HCT116 (cell line): ENCODE measurements at regions not wholly inside any gene's neighbourhood (a gene's known extent, or its start where the extent isn't known, plus 50 kb on each side); places are given as distances from the start of the nearest gene placed in this dataset.

Source experiments
- CEBPB ChIP-seq: IDR thresholded peaks from 2 replicates; pipeline ENCODE4 v1.6.1; 2012; ENCODE audit warnings: low read depth
- CTCF ChIP-seq, 3 experiments: fragments of 200-600 bp in 1 of 3; sonication (generic) in 1 of 3; IDR thresholded peaks in 2 of 3; conservative IDR thresholded peaks in 1 of 3; 2 replicates each; pipeline ENCODE4 v1.5.1; 2012 to 2017; ENCODE audit warnings: low read depth in 2 of 3, low read length in 2 of 3, antibody characterized with exemption in 1 of 3, borderline replicate concordance in 1 of 3, control low read depth in 1 of 3, mild to moderate bottlenecking in 1 of 3, mixed read lengths in 1 of 3, mixed run types in 1 of 3, moderate library complexity in 1 of 3; ENCODE audit not compliant: insufficient read depth in 1 of 3
- EZH2 ChIP-seq: fragments of 200-600 bp; sonication (generic); IDR thresholded peaks from 2 replicates; pipeline ENCODE4 v1.6.1; 2017; ENCODE audit warnings: antibody characterized with exemption, mixed run types
- POLR2A ChIP-seq: IDR thresholded peaks from 2 replicates; pipeline ENCODE4 v1.7.0; 2011; ENCODE audit warnings: borderline replicate concordance; ENCODE audit not compliant: insufficient read depth, insufficient read length; ENCODE audit errors: extremely low read depth
- POLR2AphosphoS5 ChIP-seq: IDR thresholded peaks from 2 replicates; pipeline ENCODE4 v1.6.1; 2011; ENCODE audit warnings: mild to moderate bottlenecking, low read depth, low read length, moderate library complexity
- RAD21 ChIP-seq: IDR thresholded peaks from 2 replicates; pipeline ENCODE4 v1.6.1; 2012; ENCODE audit warnings: low read depth, mild to moderate bottlenecking
- SIN3A ChIP-seq: IDR thresholded peaks from 2 replicates; pipeline ENCODE4 v1.6.1; 2012; ENCODE audit warnings: low read depth
- SP1 ChIP-seq: IDR thresholded peaks from 2 replicates; pipeline ENCODE4 v1.6.1; 2012; ENCODE audit warnings: low read depth
- SRF ChIP-seq: IDR thresholded peaks from 2 replicates; pipeline ENCODE4 v1.6.1; 2012; ENCODE audit warnings: low read depth
- TF ChIP-seq, protein P1 (sequence below): IDR thresholded peaks from 2 replicates; pipeline ENCODE4 v1.6.1; 2012
- TF ChIP-seq, protein P2 (sequence below): IDR thresholded peaks from 2 replicates; pipeline ENCODE4 v1.6.1; 2011; ENCODE audit warnings: mild to moderate bottlenecking, low read length, moderate library complexity; ENCODE audit not compliant: insufficient replicate concordance; ENCODE audit errors: extremely low read depth

- no peak for TF ChIP-seq SRF
- TF ChIP-seq CTCF (IDR thresholded peaks at IDR 0.05 in 2 of 3, conservative IDR thresholded peaks at IDR 0.05 in 1 of 3; ENCODE audit: borderline replicate concordance in 1 of 3, insufficient read depth in 1 of 3, low read depth in 2 of 3, low read length in 2 of 3), result no peak
- TF ChIP-seq, protein P1, sequence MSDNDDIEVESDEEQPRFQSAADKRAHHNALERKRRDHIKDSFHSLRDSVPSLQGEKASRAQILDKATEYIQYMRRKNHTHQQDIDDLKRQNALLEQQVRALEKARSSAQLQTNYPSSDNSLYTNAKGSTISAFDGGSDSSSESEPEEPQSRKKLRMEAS, result no peak
- no peak for TF ChIP-seq SIN3A
- no peak for TF ChIP-seq EZH2
- TF ChIP-seq POLR2AphosphoS5, result no peak
- no peak for TF ChIP-seq CEBPB
- no peak for TF ChIP-seq POLR2A
- TF ChIP-seq RAD21, result no peak
- TF ChIP-seq, protein P2, sequence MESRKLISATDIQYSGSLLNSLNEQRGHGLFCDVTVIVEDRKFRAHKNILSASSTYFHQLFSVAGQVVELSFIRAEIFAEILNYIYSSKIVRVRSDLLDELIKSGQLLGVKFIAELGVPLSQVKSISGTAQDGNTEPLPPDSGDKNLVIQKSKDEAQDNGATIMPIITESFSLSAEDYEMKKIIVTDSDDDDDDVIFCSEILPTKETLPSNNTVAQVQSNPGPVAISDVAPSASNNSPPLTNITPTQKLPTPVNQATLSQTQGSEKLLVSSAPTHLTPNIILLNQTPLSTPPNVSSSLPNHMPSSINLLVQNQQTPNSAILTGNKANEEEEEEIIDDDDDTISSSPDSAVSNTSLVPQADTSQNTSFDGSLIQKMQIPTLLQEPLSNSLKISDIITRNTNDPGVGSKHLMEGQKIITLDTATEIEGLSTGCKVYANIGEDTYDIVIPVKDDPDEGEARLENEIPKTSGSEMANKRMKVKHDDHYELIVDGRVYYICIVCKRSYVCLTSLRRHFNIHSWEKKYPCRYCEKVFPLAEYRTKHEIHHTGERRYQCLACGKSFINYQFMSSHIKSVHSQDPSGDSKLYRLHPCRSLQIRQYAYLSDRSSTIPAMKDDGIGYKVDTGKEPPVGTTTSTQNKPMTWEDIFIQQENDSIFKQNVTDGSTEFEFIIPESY, result no peak
- TF ChIP-seq SP1, result no peak
Observed at GRCh38 chr14:28059254-28059653, 707.3 kb upstream of the FOXG1 start.
